ENCODE measurements at regions not wholly inside any gene's neighbourhood (a gene's known extent, or its start where the extent isn't known, plus 50 kb on each side); places are given as distances from the start of the nearest gene placed in this dataset.

- Mint-ChIP-seq H3K27ac (ENCODE audit: unreplicated experiment) (no peak overlapping the region), H3K9me3 (ENCODE audit: low read depth, unreplicated experiment) (no peaks in the 10 kb centered on the region), H3K4me1 (ENCODE audit: low read depth, unreplicated experiment) (no peaks in the 10 kb centered on the region), H3K4me3 (ENCODE audit: low read depth, unreplicated experiment) (no peak overlapping the region), H3K27me3 (ENCODE audit: unreplicated experiment) (no peaks in the 10 kb centered on the region), H3K36me3 (ENCODE audit: insufficient read depth, unreplicated experiment) (no peaks in the 10 kb centered on the region)
- CTCF ChIA-PET, result no interaction called here
- DNase-seq, result no peak
- TF ChIP-seq CTCF (IDR thresholded peaks at IDR 0.05; ENCODE audit: unreplicated experiment), result no peak
- no TSS peak for BruUV-seq (replicated peaks)
- intact Hi-C loops (cut with micrococcal nuclease; ENCODE audit: unreplicated experiment), result no loop called here
Observed at GRCh38 chr10:111835574-111835973, 348.0 kb downstream of the GPAM start.

- no peak for DNase-seq
- Mint-ChIP-seq H3K4me1 (ENCODE audit: low read depth, unreplicated experiment) (no peaks in the 10 kb centered on the region), H3K4me3 (ENCODE audit: low read depth, unreplicated experiment) (no peak overlapping the region), H3K9me3 (ENCODE audit: low read depth, unreplicated experiment) (no peaks in the 10 kb centered on the region), H3K36me3 (ENCODE audit: insufficient read depth, unreplicated experiment) (no peaks in the 10 kb centered on the region), H3K27me3 (ENCODE audit: unreplicated experiment) (no peaks in the 10 kb centered on the region), H3K27ac (ENCODE audit: unreplicated experiment) (no peak overlapping the region)
- intact Hi-C loops (cut with micrococcal nuclease; ENCODE audit: unreplicated experiment), result no loop called here
- no peak for TF ChIP-seq CTCF (IDR thresholded peaks at IDR 0.05; ENCODE audit: unreplicated experiment)
- CTCF ChIA-PET, result no interaction called here
- no TSS peak for BruUV-seq (replicated peaks)
Observed at GRCh38 chr10:111836064-111836463, 347.5 kb downstream of the GPAM start.

- CTCF ChIA-PET, result no interaction called here
- Mint-ChIP-seq H3K36me3 (ENCODE audit: insufficient read depth, unreplicated experiment) (no peaks in the 10 kb centered on the region), H3K4me1 (ENCODE audit: low read depth, unreplicated experiment) (no peaks in the 10 kb centered on the region), H3K27me3 (ENCODE audit: unreplicated experiment) (no peaks in the 10 kb centered on the region), H3K27ac (ENCODE audit: unreplicated experiment) (no peak overlapping the region), H3K4me3 (ENCODE audit: low read depth, unreplicated experiment) (no peak overlapping the region), H3K9me3 (ENCODE audit: low read depth, unreplicated experiment) (no peaks in the 10 kb centered on the region)
- intact Hi-C loops (cut with micrococcal nuclease; ENCODE audit: unreplicated experiment), result no loop called here
- BruUV-seq (replicated peaks), result no TSS peak
- TF ChIP-seq CTCF (IDR thresholded peaks at IDR 0.05; ENCODE audit: unreplicated experiment), result no peak
- DNase-seq, result no peak
Observed at GRCh38 chr10:111836571-111836970, 347.0 kb downstream of the GPAM start.

- DNase-seq, result no peak
- Mint-ChIP-seq H3K4me1 (ENCODE audit: low read depth, unreplicated experiment) (no peaks in the 10 kb centered on the region), H3K27me3 (ENCODE audit: unreplicated experiment) (no peaks in the 10 kb centered on the region), H3K27ac (ENCODE audit: unreplicated experiment) (no peak overlapping the region), H3K36me3 (ENCODE audit: insufficient read depth, unreplicated experiment) (no peaks in the 10 kb centered on the region), H3K9me3 (ENCODE audit: low read depth, unreplicated experiment) (no peaks in the 10 kb centered on the region), H3K4me3 (ENCODE audit: low read depth, unreplicated experiment) (no peak overlapping the region)
- no TSS peak for BruUV-seq (replicated peaks)
- intact Hi-C loops (cut with micrococcal nuclease; ENCODE audit: unreplicated experiment), result no loop called here
- no peak for TF ChIP-seq CTCF (IDR thresholded peaks at IDR 0.05; ENCODE audit: unreplicated experiment)
- CTCF ChIA-PET, result no interaction called here
Observed at GRCh38 chr10:111837086-111837485, 346.5 kb downstream of the GPAM start.

- no TSS peak for BruUV-seq (replicated peaks)
- Mint-ChIP-seq H3K4me3 (ENCODE audit: low read depth, unreplicated experiment) (no peak overlapping the region), H3K4me1 (ENCODE audit: low read depth, unreplicated experiment) (no peaks in the 10 kb centered on the region), H3K9me3 (ENCODE audit: low read depth, unreplicated experiment) (no peaks in the 10 kb centered on the region), H3K27me3 (ENCODE audit: unreplicated experiment) (no peaks in the 10 kb centered on the region), H3K36me3 (ENCODE audit: insufficient read depth, unreplicated experiment) (no peaks in the 10 kb centered on the region), H3K27ac (ENCODE audit: unreplicated experiment) (no peak overlapping the region)
- DNase-seq, result no peak
- TF ChIP-seq CTCF (IDR thresholded peaks at IDR 0.05; ENCODE audit: unreplicated experiment), result no peak
- intact Hi-C loops (cut with micrococcal nuclease; ENCODE audit: unreplicated experiment), result no loop called here
- CTCF ChIA-PET, result no interaction called here
Observed at GRCh38 chr10:111837985-111838384, 345.6 kb downstream of the GPAM start.
